Motor neuron (in vitro differentiated cells): ENCODE measurements at regions not wholly inside any gene's neighbourhood (a gene's known extent, or its start where the extent isn't known, plus 50 kb on each side); places are given as distances from the start of the nearest gene placed in this dataset.
A peak's percentile ranks its signal among the peaks of the same experiment; 100 is the strongest.
"Not testable (repeated sequence)": the region's sequence is repeated elsewhere in the genome, so short reads cannot be mapped to it uniquely, and the experiment has no call there.

Experiments
- ATAC-seq, 8 experiments: fragments of 200-7000 bp; cut with Tn5 transposase; replicated peaks in 6 of 8; 2 replicates each; pipeline ENCODE4 v1.8.0; 2021; ENCODE audit warnings: mild to moderate bottlenecking in 8 of 8, moderate library complexity in 8 of 8
- H3K27ac ChIP-seq, 2 donors: fragments of 250-450 bp; sonication (Bioruptor Pico); 2 replicates each; pipeline ENCODE4 v1.9.0; 2021; ENCODE audit warnings: antibody characterized with exemption in 2 of 2, mild to moderate bottlenecking in 2 of 2, moderate library complexity in 1 of 2
- H3K4me1 ChIP-seq, 2 donors: fragments of 250-450 bp; sonication (Bioruptor Pico); replicated peaks in 1 of 2; 2 replicates each; pipeline ENCODE4 v1.6.1; 2021; ENCODE audit warnings: antibody characterized with exemption in 2 of 2, mild to moderate bottlenecking in 2 of 2, moderate library complexity in 1 of 2
- H3K4me3 ChIP-seq, 5 donors: fragments of 250-450 bp; sonication (Bioruptor Pico); 2 replicates each; pipeline ENCODE4 v1.9.0; 2021; ENCODE audit warnings: antibody characterized with exemption in 5 of 5, mild to moderate bottlenecking in 5 of 5, moderate library complexity in 4 of 5
- WGBS, 10 experiments: fragments of 450-650 bp; shearing (Covaris generic); methylation state at CpG; one replicate each; pipeline ENCODE4 v1.0.0; 2022; 5-methylcytosine and 5-hydroxymethylcytosine counted together
- in situ Hi-C, 9 experiments: fragments of 400-800 bp; cut with MboI; loops; one replicate each; pipeline ENCODE4 v1.15.0; 2021; ENCODE audit warnings: low sequenced_read_pairs in 9 of 9, low pct_unique_long_range_greater_than_20kb in 2 of 9; ENCODE audit not compliant: unreplicated experiment in 9 of 9

GRCh38 chr10:46095943-46096342, 49.9 kb upstream of the MSMB start:
- H3K4me1 ChIP-seq, H3K4me3 ChIP-seq, in situ Hi-C loops, H3K27ac ChIP-seq, ATAC-seq: not testable (repeated sequence)
- WGBS, 10 experiments, result 71 to 100% (median 80%) methylated on average over 1 of the region's 5 CpGs; no CpG with 5 or more reads in 6 of the 10 experiments

GRCh38 chr10:46096446-46096845, 50.4 kb upstream of the MSMB start:
- WGBS, 10 experiments, result 17 to 89% (median 80%) methylated on average over 1 to 4 of the region's 4 CpGs; no CpG with 5 or more reads in 5 of the 10 experiments
- Histone ChIP-seq H3K4me1 (no peaks in the 10 kb centered on the region), H3K27ac (no peak overlapping the region), H3K4me3 (no peak overlapping the region)
- no peak for ATAC-seq
- in situ Hi-C loops, result no loop called here

GRCh38 chr10:46096909-46097575, 51.0 kb upstream of the MSMB start:
- no peak overlapping the region for H3K4me3 ChIP-seq
- no peaks in the 10 kb centered on the region for H3K4me1 ChIP-seq
- in situ Hi-C loops, result no loop called here
- ATAC-seq, result no peak
- no peak overlapping the region for H3K27ac ChIP-seq
- 40 to 100% (median 62%) methylated on average over 1 to 3 of the region's 8 CpGs; no CpG with 5 or more reads in 4 of the 10 experiments for WGBS, 10 experiments

- Histone ChIP-seq H3K4me1 (no peaks in the 10 kb centered on the region), H3K27ac (no peak overlapping the region), H3K4me3 (no peak overlapping the region)
- WGBS, 10 experiments, result 80 to 100% (median 100%) methylated on average over 1 to 3 of the region's 14 CpGs; no CpG with 5 or more reads in 5 of the 10 experiments
- ATAC-seq, result no peak
- in situ Hi-C loops, result no loop called here
Measured at GRCh38 chr10:46097576-46098317, 51.7 kb upstream of the MSMB start.

GRCh38 chr10:46098386-46098785, 52.3 kb upstream of the MSMB start:
- Histone ChIP-seq H3K4me1 (no peaks in the 10 kb centered on the region), H3K27ac (no peak overlapping the region), H3K4me3 (no peak overlapping the region)
- ATAC-seq, result no peak
- WGBS, 10 experiments, result 60 to 100% (median 88%) methylated on average over 1 to 5 of the region's 7 CpGs; no CpG with 5 or more reads in 6 of the 10 experiments
- in situ Hi-C loops, result no loop called here

GRCh38 chr10:46098925-46099324, 52.9 kb upstream of the MSMB start:
- in situ Hi-C loops, ATAC-seq: not testable (repeated sequence)
- WGBS, 10 experiments, result 33 to 63% (median 52%) methylated on average over 1 to 3 of the region's 4 CpGs; no CpG with 5 or more reads in 6 of the 10 experiments

GRCh38 chr10:46104071-46104585, 58.1 kb upstream of the MSMB start:
- Histone ChIP-seq H3K4me3 (no peak overlapping the region), H3K27ac (no peak overlapping the region), H3K4me1 (peaks cover 4 to 7% of the 10 kb centered on the region in 2 donors)
- WGBS, 10 experiments, result 14 to 80% (median 38%) methylated on average over 1 to 4 of the region's 4 CpGs; no CpG with 5 or more reads in 4 of the 10 experiments
- no peak for ATAC-seq
- in situ Hi-C loops, result loop anchor here in 3 of 9 experiments (10.0 to 25.0 kb wide), 2 partner anchors 181 to 183 kb away; partner anchors contain the start of gene ANTXRL (in 3 of the 3)

More at GRCh38 chr10:46098925-46099324, 52.9 kb upstream of the MSMB start:
- not testable (repeated sequence) for H3K4me3 ChIP-seq, H3K4me1 ChIP-seq, H3K27ac ChIP-seq

- not testable (repeated sequence) for H3K27ac ChIP-seq, ATAC-seq, H3K4me3 ChIP-seq, H3K4me1 ChIP-seq
- 90% methylated on average over 2 of the region's 9 CpGs; no CpG with 5 or more reads in 9 of the 10 experiments for WGBS, 10 experiments
- in situ Hi-C loops, result loop anchor here in 6 of 9 experiments (5.0 to 25.0 kb wide), 3 partner anchors 177 to 182 kb away; partner anchors contain the start of gene ANTXRL (in 3 of the 6)
Measured at GRCh38 chr10:46105416-46105815, 59.3 kb upstream of the MSMB start.

GRCh38 chr10:46105856-46106409, 59.9 kb upstream of the MSMB start:
- not testable (repeated sequence) for H3K27ac ChIP-seq
- in situ Hi-C loops, result loop anchor here in 6 of 9 experiments (5.0 to 25.0 kb wide), 3 partner anchors 176 to 181 kb away; partner anchors contain the start of gene ANTXRL (in 3 of the 6)
- WGBS, 10 experiments, result no CpG with 5 or more reads among the region's 32 CpGs

GRCh38 chr10:46106410-46107255, 60.6 kb upstream of the MSMB start:
- peak overlapping the region; percentile 29 to 39 (median 34) for H3K4me3 ChIP-seq
- ATAC-seq, result peak; percentile 94 to 96 (median 96)
- 1 to 23% (median 4%) methylated on average over 7 to 22 of the region's 55 CpGs for WGBS, 10 experiments
- H3K27ac ChIP-seq, result no peak overlapping the region
- in situ Hi-C loops, result loop anchor here in 6 of 9 experiments (5.0 to 25.0 kb wide), 3 partner anchors 176 to 181 kb away; partner anchors contain the start of gene ANTXRL (in 3 of the 6)
- H3K4me1 ChIP-seq, result peaks cover 4 to 7% of the 10 kb centered on the region in 2 donors

More at GRCh38 chr10:46105856-46106409, 59.9 kb upstream of the MSMB start:
- H3K4me3 ChIP-seq, result peak overlapping the region; percentile 24 to 39 (median 27)
- not testable (repeated sequence) for H3K4me1 ChIP-seq
- peak in 7 of 8 experiments; percentile 2 to 43 (median 8) for ATAC-seq

GRCh38 chr10:46108158-46108499, 62.1 kb upstream of the MSMB start:
- not testable (repeated sequence) for ATAC-seq, H3K4me1 ChIP-seq, H3K4me3 ChIP-seq, H3K27ac ChIP-seq
- 85% methylated on average over 4 of the region's 5 CpGs; no CpG with 5 or more reads in 9 of the 10 experiments for whole genome bisulfite sequencing, 10 experiments
- in situ Hi-C loops, result loop anchor here in 6 of 9 experiments (5.0 to 25.0 kb wide), 3 partner anchors 174 to 179 kb away; partner anchors contain the start of gene ANTXRL (in 3 of the 6)

- WGBS, 10 experiments, result no CpG with 5 or more reads among the region's 1 CpG
- H3K4me3 ChIP-seq, H3K27ac ChIP-seq, H3K4me1 ChIP-seq, in situ Hi-C loops: not testable (repeated sequence)
- ATAC-seq, result peak in 3 of 8 experiments; percentile 51 to 75 (median 61)
Measured at GRCh38 chr10:46154271-46154670, 108.2 kb upstream of the MSMB start.
